Activated CD4-positive, alpha-beta memory T cell treated with anti-CD3 and anti-CD28 coated beads, Interleukin-2, amount 10 ng/mL, durations not matched to agents 7 days and 5 days (primary cell): ENCODE measurements at regions not wholly inside any gene's neighbourhood (a gene's known extent, or its start where the extent isn't known, plus 50 kb on each side); places are given as distances from the start of the nearest gene placed in this dataset.
"Not testable (repeated sequence)": the region's sequence is repeated elsewhere in the genome, so short reads cannot be mapped to it uniquely, and the experiment has no call there.

Source experiments
- CTCF ChIA-PET: fragments of 350-600 bp; sonication (Branson Sonifier 250); formaldehyde crosslinking; loops from one replicate; lab custom pipeline; 2021; ENCODE audit warnings: antibody characterized with exemption, inconsistent platforms; lab: Charles Lee
- POLR2A ChIA-PET: fragments of 350-600 bp; sonication (Branson Sonifier 250); formaldehyde crosslinking; loops from one replicate; lab custom pipeline; 2021; ENCODE audit warnings: antibody characterized with exemption; lab: Charles Lee
- DNase-seq: peaks from one replicate; pipeline ENCODE4 v3.0.0-alpha.2; 2020
- H3K27ac Mint-ChIP-seq: one replicate; pipeline ENCODE4 v1.8.0; 2021; ENCODE audit warnings: mild to moderate bottlenecking, mixed read lengths
- H3K27me3 Mint-ChIP-seq: one replicate; pipeline ENCODE4 v1.8.0; 2021; ENCODE audit warnings: mixed read lengths
- H3K36me3 Mint-ChIP-seq: one replicate; pipeline ENCODE4 v1.8.0; 2021; ENCODE audit warnings: low read depth, mixed read lengths
- H3K4me1 Mint-ChIP-seq: one replicate; pipeline ENCODE4 v1.8.0; 2021; ENCODE audit warnings: mixed read lengths
- H3K4me3 Mint-ChIP-seq: one replicate; pipeline ENCODE4 v1.8.0; 2021; ENCODE audit warnings: mild to moderate bottlenecking, mixed read lengths
- H3K9me3 Mint-ChIP-seq: one replicate; pipeline ENCODE4 v1.8.0; 2021; ENCODE audit warnings: mixed read lengths

DNA sequence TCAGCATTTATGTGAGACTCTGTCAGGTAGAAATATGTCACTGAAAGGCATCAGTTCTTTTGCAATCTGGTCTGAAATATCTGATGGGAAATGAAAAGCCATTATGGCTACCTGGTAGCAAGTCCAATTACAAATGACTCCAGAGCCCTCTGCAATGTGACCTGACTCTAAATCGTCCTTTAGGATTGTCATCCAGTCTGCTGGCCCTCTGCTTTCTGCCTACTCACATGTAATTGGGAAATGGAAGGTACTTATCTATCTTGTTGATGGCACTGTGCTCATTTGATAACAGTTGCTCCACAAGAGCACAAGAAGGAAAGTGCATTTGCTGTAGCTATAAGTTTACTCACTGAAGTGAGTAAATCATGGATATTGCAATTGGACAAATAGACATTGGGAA, 799.8 kb downstream of the RAPGEF2 start:
- no peaks in the 10 kb centered on the region for H3K9me3 Mint-ChIP-seq
- H3K27me3 Mint-ChIP-seq, result no peaks in the 10 kb centered on the region
- no peaks in the 10 kb centered on the region for H3K36me3 Mint-ChIP-seq
- ChIA-PET POLR2A (no interaction called here), CTCF (no interaction called here)
- no peak overlapping the region for H3K27ac Mint-ChIP-seq
- no peaks in the 10 kb centered on the region for H3K4me1 Mint-ChIP-seq
- no peak overlapping the region for H3K4me3 Mint-ChIP-seq
- DNase-seq, result no peak

- no peak overlapping the region for H3K4me3 Mint-ChIP-seq
- ChIA-PET POLR2A (no interaction called here), CTCF (no interaction called here)
- no peak for DNase-seq
- H3K27ac Mint-ChIP-seq, result no peak overlapping the region
- H3K36me3 Mint-ChIP-seq, result no peaks in the 10 kb centered on the region
- no peaks in the 10 kb centered on the region for H3K4me1 Mint-ChIP-seq
- no peaks in the 10 kb centered on the region for H3K27me3 Mint-ChIP-seq
- H3K9me3 Mint-ChIP-seq, result no peaks in the 10 kb centered on the region
These were observed 802.0 kb downstream of the RAPGEF2 start for GRCh38 chr4:159904906-159905305.

GRCh38 chr4:159906051-159906450, 803.2 kb downstream of the RAPGEF2 start:
- no peaks in the 10 kb centered on the region for H3K36me3 Mint-ChIP-seq
- no peaks in the 10 kb centered on the region for H3K4me1 Mint-ChIP-seq
- H3K27me3 Mint-ChIP-seq, result no peaks in the 10 kb centered on the region
- H3K4me3 Mint-ChIP-seq, result no peak overlapping the region
- H3K27ac Mint-ChIP-seq, result no peak overlapping the region
- ChIA-PET CTCF (no interaction called here), POLR2A (no interaction called here)
- DNase-seq, result no peak
- no peaks in the 10 kb centered on the region for H3K9me3 Mint-ChIP-seq

GRCh38 chr4:159906517-159906916, 803.6 kb downstream of the RAPGEF2 start:
- no peaks in the 10 kb centered on the region for H3K27me3 Mint-ChIP-seq
- H3K36me3 Mint-ChIP-seq, result no peaks in the 10 kb centered on the region
- ChIA-PET CTCF (no interaction called here), POLR2A (no interaction called here)
- no peak overlapping the region for H3K27ac Mint-ChIP-seq
- no peaks in the 10 kb centered on the region for H3K4me1 Mint-ChIP-seq
- no peaks in the 10 kb centered on the region for H3K9me3 Mint-ChIP-seq
- DNase-seq, result no peak
- no peak overlapping the region for H3K4me3 Mint-ChIP-seq

GRCh38 chr4:159910721-159911120, 807.8 kb downstream of the RAPGEF2 start:
- CTCF ChIA-PET, result no interaction called here

DNA sequence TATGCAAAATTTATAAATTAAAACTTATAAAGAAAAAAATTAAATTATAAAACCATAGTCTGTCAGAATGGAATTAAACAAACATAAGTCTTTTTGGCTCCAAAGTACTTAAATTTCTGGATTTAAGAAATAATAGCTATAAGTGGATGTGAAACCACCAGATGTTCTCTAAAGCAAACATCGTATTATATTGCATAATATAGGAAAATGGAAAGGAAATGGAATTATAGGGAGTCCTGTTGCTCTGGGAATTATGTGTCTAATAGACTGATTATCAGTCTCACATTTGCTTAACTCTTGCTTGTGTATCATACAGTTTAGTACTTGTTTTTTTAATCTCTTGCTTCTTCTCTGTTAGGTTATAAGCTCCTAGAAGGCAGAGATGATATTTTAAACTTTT, 819.2 kb downstream of the RAPGEF2 start:
- H3K4me1 Mint-ChIP-seq, result no peaks in the 10 kb centered on the region
- no peaks in the 10 kb centered on the region for H3K36me3 Mint-ChIP-seq
- CTCF ChIA-PET, result no interaction called here
- DNase-seq, result no peak
- no peak overlapping the region for H3K4me3 Mint-ChIP-seq
- no peaks in the 10 kb centered on the region for H3K27me3 Mint-ChIP-seq
- peaks cover 19% of the 10 kb centered on the region for H3K9me3 Mint-ChIP-seq
- POLR2A ChIA-PET, result no interaction called here
- no peak overlapping the region for H3K27ac Mint-ChIP-seq

More at GRCh38 chr4:159910721-159911120, 807.8 kb downstream of the RAPGEF2 start:
- H3K27ac Mint-ChIP-seq, result no peak overlapping the region
- H3K4me3 Mint-ChIP-seq, result no peak overlapping the region
- H3K36me3 Mint-ChIP-seq, result no peaks in the 10 kb centered on the region
- no peaks in the 10 kb centered on the region for H3K27me3 Mint-ChIP-seq
- POLR2A ChIA-PET, result no interaction called here
- no peak for DNase-seq
- H3K4me1 Mint-ChIP-seq, result no peaks in the 10 kb centered on the region
- no peaks in the 10 kb centered on the region for H3K9me3 Mint-ChIP-seq

DNA sequence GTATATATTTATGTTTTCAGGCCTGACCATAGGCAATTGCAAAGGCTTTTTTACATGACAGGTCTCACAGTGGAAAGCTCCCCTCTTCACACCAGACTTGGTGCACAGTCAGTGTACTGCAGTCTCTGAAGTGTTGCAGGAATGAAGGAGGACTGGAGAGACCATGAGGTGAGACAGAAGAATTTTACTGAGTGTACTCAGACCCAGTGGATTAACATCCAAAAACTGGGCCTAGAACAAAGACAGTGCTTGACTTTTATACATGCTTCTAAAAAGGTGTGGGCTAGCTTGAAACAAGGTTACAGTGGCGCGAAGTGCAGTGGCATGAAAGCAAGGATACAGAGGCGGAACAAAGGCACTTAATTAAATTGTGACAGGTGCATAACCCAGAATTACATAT, 822.9 kb downstream of the RAPGEF2 start:
- no peaks in the 10 kb centered on the region for H3K27me3 Mint-ChIP-seq
- CTCF ChIA-PET, result no interaction called here
- POLR2A ChIA-PET, result no interaction called here
- no peaks in the 10 kb centered on the region for H3K36me3 Mint-ChIP-seq
- no peak overlapping the region for H3K27ac Mint-ChIP-seq
- H3K4me1 Mint-ChIP-seq, result no peaks in the 10 kb centered on the region
- H3K9me3 Mint-ChIP-seq, result peaks cover 17% of the 10 kb centered on the region
- no peak overlapping the region for H3K4me3 Mint-ChIP-seq
- no peak for DNase-seq

DNA sequence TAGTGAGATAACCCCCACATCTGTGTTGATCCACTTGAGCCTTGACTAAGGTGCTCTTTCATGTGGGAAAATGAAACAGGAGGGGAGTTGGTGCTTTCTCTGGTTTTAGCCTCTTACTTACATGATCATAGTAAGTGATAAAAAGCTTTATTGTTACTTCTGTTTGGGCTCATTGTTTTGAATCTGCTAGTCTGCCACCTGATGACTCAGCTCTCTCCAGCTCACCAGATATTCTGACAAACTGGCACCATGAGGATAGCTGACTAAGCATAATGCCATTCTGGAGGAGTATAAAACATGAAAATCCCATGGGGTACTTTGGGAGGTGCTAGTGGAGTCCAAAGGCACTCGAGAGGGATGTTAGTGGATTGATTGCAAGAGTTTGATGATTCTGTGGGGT, 824.0 kb downstream of the RAPGEF2 start:
- Mint-ChIP-seq H3K27ac (no peak overlapping the region), H3K36me3 (no peaks in the 10 kb centered on the region), H3K9me3 (peaks cover 17% of the 10 kb centered on the region), H3K4me3 (no peak overlapping the region), H3K4me1 (no peaks in the 10 kb centered on the region), H3K27me3 (no peaks in the 10 kb centered on the region)
- ChIA-PET CTCF (no interaction called here), POLR2A (no interaction called here)
- DNase-seq, result no peak

DNA sequence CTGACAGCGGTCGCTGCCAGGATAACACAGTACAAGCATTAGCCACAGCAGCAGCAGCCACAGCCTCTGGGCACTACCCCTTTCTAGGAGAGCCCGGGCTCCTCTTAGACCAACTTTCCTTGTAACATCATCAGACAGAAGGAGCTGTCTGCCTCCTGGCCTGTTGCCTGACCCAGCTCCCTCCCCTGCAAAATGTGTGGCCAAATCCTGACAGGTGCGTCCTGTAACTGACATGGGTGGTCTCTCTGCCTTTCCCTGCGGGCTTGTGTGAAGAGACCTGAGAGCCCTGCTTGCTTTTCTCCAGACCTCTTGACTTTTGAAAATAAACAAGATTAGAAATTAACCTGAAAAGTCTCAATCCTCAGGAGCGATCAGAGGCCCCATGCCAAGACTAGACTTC, 824.9 kb downstream of the RAPGEF2 start:
- no peaks in the 10 kb centered on the region for H3K27me3 Mint-ChIP-seq
- no peaks in the 10 kb centered on the region for H3K4me1 Mint-ChIP-seq
- DNase-seq, result no peak
- peaks cover 20% of the 10 kb centered on the region for H3K9me3 Mint-ChIP-seq
- no peaks in the 10 kb centered on the region for H3K36me3 Mint-ChIP-seq
- H3K27ac Mint-ChIP-seq, result no peak overlapping the region
- ChIA-PET POLR2A (no interaction called here), CTCF (no interaction called here)
- H3K4me3 Mint-ChIP-seq, result no peak overlapping the region

DNA sequence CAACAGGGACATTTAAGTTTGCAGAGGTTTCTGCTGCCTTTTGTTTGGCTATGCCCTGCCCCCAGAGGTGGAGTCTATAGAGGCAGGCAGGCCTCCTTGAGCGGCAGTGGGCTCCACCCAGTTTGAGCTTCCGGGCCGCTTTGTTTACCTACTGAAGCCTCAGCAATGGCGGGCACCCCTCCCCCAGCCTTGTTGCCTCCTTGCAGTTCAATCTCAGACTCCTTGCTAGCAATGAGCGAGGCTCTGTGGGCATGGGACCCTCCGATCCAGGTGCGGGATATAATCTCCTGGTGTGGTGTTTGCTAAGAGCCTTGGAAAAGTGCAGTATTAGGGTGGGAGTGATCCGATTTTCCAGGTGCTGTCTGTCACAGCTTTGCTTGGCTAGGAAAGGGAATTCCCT, 831.7 kb downstream of the RAPGEF2 start:
- H3K4me1 Mint-ChIP-seq, H3K36me3 Mint-ChIP-seq, POLR2A ChIA-PET, H3K4me3 Mint-ChIP-seq, CTCF ChIA-PET, H3K9me3 Mint-ChIP-seq, H3K27ac Mint-ChIP-seq, H3K27me3 Mint-ChIP-seq, DNase-seq: not testable (repeated sequence)

- CTCF ChIA-PET, result interaction anchor here (1.1 kb wide), 1 partner anchor 8 kb away, joined by 3 read pairs; no protein-coding TSS in a partner anchor
- no peaks in the 10 kb centered on the region for H3K36me3 Mint-ChIP-seq
- no peaks in the 10 kb centered on the region for H3K27me3 Mint-ChIP-seq
- POLR2A ChIA-PET, result no interaction called here
- H3K27ac Mint-ChIP-seq, result no peak overlapping the region
- DNase-seq, result no peak
- no peak overlapping the region for H3K4me3 Mint-ChIP-seq
- peaks cover 2% of the 10 kb centered on the region for H3K9me3 Mint-ChIP-seq
- no peaks in the 10 kb centered on the region for H3K4me1 Mint-ChIP-seq
These were observed 834.7 kb downstream of the RAPGEF2 start for GRCh38 chr4:159937595-159937994.

DNA sequence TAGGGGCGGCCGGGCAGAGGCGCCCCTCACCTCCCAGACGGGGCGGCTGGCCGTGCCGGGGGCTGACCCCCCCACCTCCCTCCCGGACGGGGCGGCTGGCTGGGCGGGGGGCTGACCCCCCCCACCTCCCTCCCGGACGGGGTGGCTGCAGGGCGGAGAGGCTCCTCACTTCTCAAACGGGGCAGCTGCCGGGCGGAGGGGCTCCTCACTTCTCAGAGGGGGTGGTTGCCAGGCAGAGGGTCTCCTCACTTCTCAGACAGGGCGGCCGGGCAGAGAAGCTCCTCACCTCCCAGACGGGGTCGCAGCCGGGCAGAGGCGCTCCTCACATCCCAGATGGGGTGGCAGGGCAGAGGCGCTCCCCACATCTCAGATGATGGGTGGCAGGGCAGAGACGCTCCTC, 836.8 kb downstream of the RAPGEF2 start:
- H3K27me3 Mint-ChIP-seq, H3K27ac Mint-ChIP-seq, H3K36me3 Mint-ChIP-seq, H3K4me3 Mint-ChIP-seq, H3K9me3 Mint-ChIP-seq, CTCF ChIA-PET, DNase-seq, POLR2A ChIA-PET, H3K4me1 Mint-ChIP-seq: not testable (repeated sequence)

DNA sequence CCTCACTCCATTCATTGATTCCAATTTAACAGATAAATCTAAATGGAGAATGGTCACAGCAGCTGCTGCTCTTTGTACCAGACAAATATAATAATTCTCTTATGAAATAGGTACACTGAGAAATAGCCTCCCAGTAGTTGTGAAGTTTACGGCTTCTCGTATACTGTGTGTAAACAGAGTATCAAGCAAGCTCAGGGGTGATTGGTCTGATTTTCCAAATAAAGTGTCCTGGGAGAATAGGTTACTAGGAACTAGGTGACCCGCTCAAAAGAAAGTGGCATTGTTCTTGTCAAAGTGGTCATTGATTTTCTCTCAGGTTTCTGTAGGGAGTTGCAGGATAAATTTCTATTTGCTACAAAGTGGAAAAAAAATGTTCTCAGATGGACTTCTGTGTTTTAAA, 838.2 kb downstream of the RAPGEF2 start:
- ChIA-PET POLR2A (no interaction called here), CTCF (no interaction called here)
- no peak overlapping the region for H3K27ac Mint-ChIP-seq

GRCh38 chr4:159944477-159944876, 841.6 kb downstream of the RAPGEF2 start:
- Mint-ChIP-seq H3K27me3 (no peaks in the 10 kb centered on the region), H3K4me3 (no peak overlapping the region)
- CTCF ChIA-PET, result no interaction called here

More for the DNA sequence above, 838.2 kb downstream of the RAPGEF2 start:
- Mint-ChIP-seq H3K4me3 (no peak overlapping the region), H3K4me1 (no peaks in the 10 kb centered on the region), H3K36me3 (no peaks in the 10 kb centered on the region), H3K27me3 (no peaks in the 10 kb centered on the region), H3K9me3 (no peaks in the 10 kb centered on the region)
- no peak for DNase-seq

More at GRCh38 chr4:159944477-159944876, 841.6 kb downstream of the RAPGEF2 start:
- no peak for DNase-seq
- H3K27ac Mint-ChIP-seq, result no peak overlapping the region
- POLR2A ChIA-PET, result no interaction called here
- H3K9me3 Mint-ChIP-seq, result no peaks in the 10 kb centered on the region
- H3K36me3 Mint-ChIP-seq, result no peaks in the 10 kb centered on the region
- H3K4me1 Mint-ChIP-seq, result no peaks in the 10 kb centered on the region
